MCF 10A (cell line): ENCODE measurements at regions not wholly inside any gene's neighbourhood (a gene's known extent, or its start where the extent isn't known, plus 50 kb on each side); places are given as distances from the start of the nearest gene placed in this dataset.

ENCODE experiments used
- BruUV-seq: library from RNA; stranded (reverse); fragments of 400-500 nt; replicated peaks from 2 replicates; lab custom pipeline; 2021; lab: Mats Ljungman, UMichigan
- CTCF ChIA-PET: fragments of 300-600 bp; sonication (Branson Sonifier 250); formaldehyde crosslinking; extraction: SDS; loops from one replicate; lab custom pipeline; 2021; ENCODE audit warnings: antibody characterized with exemption, inconsistent platforms; lab: Yijun Ruan, JAX
- POLR2A ChIA-PET: fragments of 300-600, 350-650 bp; sonication (Branson Sonifier 250); formaldehyde crosslinking; extraction: SDS; loops from one replicate; lab custom pipeline; 2020; ENCODE audit warnings: antibody characterized with exemption, inconsistent platforms; lab: Yijun Ruan, JAX
- DNase-seq: peaks from one replicate; pipeline ENCODE4 v3.0.0-alpha.2; 2018; ENCODE audit not compliant: unreplicated experiment
- H3K27ac Mint-ChIP-seq: one replicate; pipeline ENCODE4 v1.8.0; 2022; ENCODE audit warnings: mild to moderate bottlenecking, low read depth, mixed read lengths; ENCODE audit not compliant: unreplicated experiment
- H3K27me3 Mint-ChIP-seq: one replicate; pipeline ENCODE4 v1.8.0; 2022; ENCODE audit warnings: mixed read lengths; ENCODE audit not compliant: insufficient read depth, unreplicated experiment
- H3K36me3 Mint-ChIP-seq: one replicate; pipeline ENCODE4 v1.8.0; 2022; ENCODE audit warnings: mild to moderate bottlenecking, moderate library complexity, mixed read lengths; ENCODE audit not compliant: insufficient read depth, unreplicated experiment
- H3K4me1 Mint-ChIP-seq: one replicate; pipeline ENCODE4 v1.8.0; 2022; ENCODE audit warnings: mixed read lengths; ENCODE audit not compliant: insufficient read depth, unreplicated experiment
- H3K4me3 Mint-ChIP-seq: one replicate; pipeline ENCODE4 v1.8.0; 2022; ENCODE audit warnings: mild to moderate bottlenecking, moderate library complexity, mixed read lengths; ENCODE audit not compliant: unreplicated experiment
- H3K9me3 Mint-ChIP-seq: one replicate; pipeline ENCODE4 v1.8.0; 2022; ENCODE audit warnings: mixed read lengths; ENCODE audit not compliant: unreplicated experiment
- intact Hi-C: fragments of 100-400 bp; cut with micrococcal nuclease; formaldehyde crosslinking; loops from 2 replicates; pipeline ENCODE4 v1.14.1; 2022
- TF ChIP-seq, protein P1 (sequence below): fragments of 200-600 bp; IDR thresholded peaks from one replicate; pipeline ENCODE4 v1.8.0; 2022; ENCODE audit warnings: antibody characterized with exemption, mild to moderate bottlenecking; ENCODE audit not compliant: unreplicated experiment

- TF ChIP-seq, protein P1, sequence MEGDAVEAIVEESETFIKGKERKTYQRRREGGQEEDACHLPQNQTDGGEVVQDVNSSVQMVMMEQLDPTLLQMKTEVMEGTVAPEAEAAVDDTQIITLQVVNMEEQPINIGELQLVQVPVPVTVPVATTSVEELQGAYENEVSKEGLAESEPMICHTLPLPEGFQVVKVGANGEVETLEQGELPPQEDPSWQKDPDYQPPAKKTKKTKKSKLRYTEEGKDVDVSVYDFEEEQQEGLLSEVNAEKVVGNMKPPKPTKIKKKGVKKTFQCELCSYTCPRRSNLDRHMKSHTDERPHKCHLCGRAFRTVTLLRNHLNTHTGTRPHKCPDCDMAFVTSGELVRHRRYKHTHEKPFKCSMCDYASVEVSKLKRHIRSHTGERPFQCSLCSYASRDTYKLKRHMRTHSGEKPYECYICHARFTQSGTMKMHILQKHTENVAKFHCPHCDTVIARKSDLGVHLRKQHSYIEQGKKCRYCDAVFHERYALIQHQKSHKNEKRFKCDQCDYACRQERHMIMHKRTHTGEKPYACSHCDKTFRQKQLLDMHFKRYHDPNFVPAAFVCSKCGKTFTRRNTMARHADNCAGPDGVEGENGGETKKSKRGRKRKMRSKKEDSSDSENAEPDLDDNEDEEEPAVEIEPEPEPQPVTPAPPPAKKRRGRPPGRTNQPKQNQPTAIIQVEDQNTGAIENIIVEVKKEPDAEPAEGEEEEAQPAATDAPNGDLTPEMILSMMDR: no peak
- DNase-seq: no peak
- ChIA-PET POLR2A (interaction anchor here (0.7 to 1.0 kb wide), 3 partner anchors 11 to 115 kb away, joined by 3 read pairs; no protein-coding TSS in a partner anchor), CTCF (no interaction called here)
- Mint-ChIP-seq H3K4me3 (no peak overlapping the region), H3K9me3 (no peaks in the 10 kb centered on the region), H3K4me1 (no peaks in the 10 kb centered on the region), H3K27me3 (no peaks in the 10 kb centered on the region), H3K36me3 (peaks cover 11% of the 10 kb centered on the region), H3K27ac (no peak overlapping the region)
- intact Hi-C loops: no loop called here
- BruUV-seq: no TSS peak
Measured at GRCh38 chr2:38159191-38159590, 83.2 kb upstream of the CYP1B1 start.

GRCh38 chr2:38158378-38159118 lies 82.6 kb upstream of the CYP1B1 start:
- H3K9me3 Mint-ChIP-seq: no peaks in the 10 kb centered on the region
- no peaks in the 10 kb centered on the region for H3K27me3 Mint-ChIP-seq
- no TSS peak for BruUV-seq
- ChIA-PET POLR2A (interaction anchor here (0.9 to 1.4 kb wide), 3 partner anchors 10 to 20 kb away, joined by 3 to 4 read pairs (median 3); no protein-coding TSS in a partner anchor), CTCF (interaction anchor here (0.7 kb wide), 1 partner anchor 8 kb away, joined by 4 read pairs; no protein-coding TSS in a partner anchor)
- intact Hi-C loops: no loop called here
- H3K27ac Mint-ChIP-seq: no peak overlapping the region
- no peak for DNase-seq
- H3K36me3 Mint-ChIP-seq: peaks cover 11% of the 10 kb centered on the region
- no peaks in the 10 kb centered on the region for H3K4me1 Mint-ChIP-seq
- TF ChIP-seq, protein P1: no peak
- no peak overlapping the region for H3K4me3 Mint-ChIP-seq

DNA sequence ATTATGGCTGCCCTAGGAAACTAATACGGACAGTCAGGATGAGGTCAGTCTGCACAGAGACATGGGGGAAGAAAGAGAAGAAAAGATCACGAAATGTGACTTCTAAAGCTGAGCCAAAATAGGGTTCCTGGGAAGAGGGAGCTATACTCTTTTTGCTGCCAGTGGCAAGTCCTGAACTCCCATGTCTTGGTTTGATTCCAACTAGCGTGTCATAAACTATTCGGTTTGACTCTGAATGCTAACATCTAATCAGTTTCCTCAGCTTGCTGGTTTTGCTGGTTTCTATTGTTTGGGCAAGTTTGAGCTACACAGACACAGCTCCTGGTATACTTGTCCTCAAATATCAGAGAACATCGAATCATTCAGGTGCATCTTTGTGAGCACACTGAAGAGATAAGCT lies 80.5 kb upstream of the CYP1B1 start:
- ChIA-PET POLR2A (interaction anchor here (1.2 to 1.5 kb wide), 3 partner anchors 8 to 18 kb away, joined by 5 to 9 read pairs (median 6); no protein-coding TSS in a partner anchor), CTCF (interaction anchor here (1.2 kb wide), 1 partner anchor 80 kb away, joined by 4 read pairs; the partner anchor contains the start of gene CYP1B1)
- no TSS peak for BruUV-seq
- TF ChIP-seq, protein P1: no peak
- Mint-ChIP-seq H3K27ac (peak overlapping the region; percentile 49), H3K4me1 (no peaks in the 10 kb centered on the region), H3K36me3 (peaks cover 7% of the 10 kb centered on the region), H3K4me3 (no peak overlapping the region), H3K9me3 (no peaks in the 10 kb centered on the region), H3K27me3 (no peaks in the 10 kb centered on the region)
- no peak for DNase-seq
- intact Hi-C loops: no loop called here

DNA sequence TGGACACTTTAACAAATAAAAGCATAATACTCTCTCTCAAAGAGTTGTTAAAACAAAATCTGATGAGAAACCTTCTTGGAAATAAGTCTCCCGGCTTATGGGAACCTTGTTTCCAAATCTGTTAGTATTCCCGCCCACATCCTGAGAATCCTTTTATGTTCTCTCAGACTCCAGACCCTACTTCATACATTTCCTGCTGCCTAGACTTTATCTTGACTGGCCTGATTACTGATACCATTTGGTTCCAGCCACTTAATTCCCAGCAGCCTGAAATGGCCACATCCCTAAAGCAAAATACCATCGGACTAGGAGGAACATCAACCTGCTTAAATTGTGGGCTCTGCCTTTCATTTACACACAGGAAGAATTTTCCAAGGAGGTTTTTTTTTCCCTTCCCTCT lies 79.1 kb upstream of the CYP1B1 start:
- Mint-ChIP-seq H3K36me3 (no peaks in the 10 kb centered on the region), H3K27me3 (no peaks in the 10 kb centered on the region), H3K9me3 (no peaks in the 10 kb centered on the region), H3K27ac (no peak overlapping the region), H3K4me3 (no peak overlapping the region), H3K4me1 (peaks cover 4% of the 10 kb centered on the region)
- BruUV-seq: no TSS peak
- POLR2A ChIA-PET: no interaction called here
- CTCF ChIA-PET: interaction anchor here (0.7 kb wide), 1 partner anchor 40 kb away, joined by 3 read pairs; no protein-coding TSS in a partner anchor
- DNase-seq: no peak
- TF ChIP-seq, protein P1: no peak
- intact Hi-C loops: no loop called here
